Colonic mucosa (tissue), 4 donors: ENCODE measurements at regions not wholly inside any gene's neighbourhood (a gene's known extent, or its start where the extent isn't known, plus 50 kb on each side); places are given as distances from the start of the nearest gene placed in this dataset.
"Not testable (repeated sequence)": the region's sequence is repeated elsewhere in the genome, so short reads cannot be mapped to it uniquely, and the experiment has no call there.

Experiments used
- DNase-seq: peaks from one replicate; pipeline ENCODE4 v3.0.0-alpha.2; 2020
- H3K27ac ChIP-seq: fragments of 200-600 bp; one replicate; pipeline ENCODE4 v1.8.0; 2021
- H3K27me3 ChIP-seq: fragments of 200-600 bp; one replicate; pipeline ENCODE4 v1.8.0; 2021
- H3K36me3 ChIP-seq: fragments of 200-600 bp; one replicate; pipeline ENCODE4 v1.8.0; 2021
- H3K4me1 ChIP-seq: fragments of 200-600 bp; one replicate; pipeline ENCODE4 v1.8.0; 2021; ENCODE audit warnings: mild to moderate bottlenecking
- H3K4me3 ChIP-seq: fragments of 200-600 bp; one replicate; pipeline ENCODE4 v1.8.0; 2021
- H3K9ac ChIP-seq, 2 donors: one replicate each; pipeline ENCODE4 v1.7.0; 2013; ENCODE audit warnings: control low read depth in 2 of 2, low read depth in 2 of 2, low read length in 2 of 2
- H3K9me3 ChIP-seq: fragments of 200-600 bp; one replicate; pipeline ENCODE4 v1.8.0; 2021
- CTCF ChIP-seq: fragments of 200-600 bp; IDR thresholded peaks from one replicate; pipeline ENCODE4 v1.8.0; 2022; ENCODE audit warnings: antibody characterized with exemption, mild to moderate bottlenecking
- intact Hi-C: fragments of 100-400 bp; cut with DNase I; formaldehyde crosslinking; loops from one replicate; pipeline ENCODE4 v1.14.1; 2022
- donor health status: healthy.
- donor health status: DM: no; HTN: no; CAD: no.
- donor health status: DM: no; HTN: no; CAD: no.

GRCh38 chr7:52179934-52180333, 855.5 kb upstream of the POM121L12 start:
- H3K9ac ChIP-seq: no peak overlapping the region
- H3K36me3 ChIP-seq: no peaks in the 10 kb centered on the region
- DNase-seq: no peak
- intact Hi-C loops: no loop called here
- no peak overlapping the region for H3K27ac ChIP-seq
- no peak for TF ChIP-seq CTCF
- no peaks in the 10 kb centered on the region for H3K27me3 ChIP-seq
- H3K4me1 ChIP-seq: no peaks in the 10 kb centered on the region
- no peaks in the 10 kb centered on the region for H3K9me3 ChIP-seq
- no peak overlapping the region for H3K4me3 ChIP-seq

- Histone ChIP-seq H3K27ac (no peak overlapping the region), H3K4me1 (no peaks in the 10 kb centered on the region), H3K9ac (no peak overlapping the region), H3K4me3 (no peak overlapping the region), H3K27me3 (no peaks in the 10 kb centered on the region), H3K36me3 (no peaks in the 10 kb centered on the region), H3K9me3 (no peaks in the 10 kb centered on the region)
- intact Hi-C loops: no loop called here
- no peak for TF ChIP-seq CTCF
- no peak for DNase-seq
Measured at GRCh38 chr7:52168085-52168484, 851.5 kb upstream of the COBL start.

- no peaks in the 10 kb centered on the region for H3K36me3 ChIP-seq
- no peaks in the 10 kb centered on the region for H3K27me3 ChIP-seq
- H3K4me1 ChIP-seq: no peaks in the 10 kb centered on the region
- TF ChIP-seq CTCF: no peak
- no peak overlapping the region for H3K9ac ChIP-seq
- no peak overlapping the region for H3K4me3 ChIP-seq
- H3K9me3 ChIP-seq: no peaks in the 10 kb centered on the region
- DNase-seq: no peak
- intact Hi-C loops: no loop called here
- no peak overlapping the region for H3K27ac ChIP-seq
Measured at GRCh38 chr7:52163311-52163710, 846.7 kb upstream of the COBL start.

- Histone ChIP-seq H3K36me3 (no peaks in the 10 kb centered on the region), H3K27me3 (no peaks in the 10 kb centered on the region), H3K4me1 (no peaks in the 10 kb centered on the region), H3K27ac (no peak overlapping the region), H3K9ac (no peak overlapping the region), H3K4me3 (no peak overlapping the region), H3K9me3 (no peaks in the 10 kb centered on the region)
- intact Hi-C loops: no loop called here
- TF ChIP-seq CTCF: no peak
- DNase-seq: no peak
Measured at GRCh38 chr7:52161483-52161882, 844.9 kb upstream of the COBL start.

- H3K4me3 ChIP-seq, DNase-seq, intact Hi-C loops, H3K9ac ChIP-seq, H3K9me3 ChIP-seq, H3K36me3 ChIP-seq, H3K27me3 ChIP-seq, H3K4me1 ChIP-seq, H3K27ac ChIP-seq: not testable (repeated sequence)
Measured at GRCh38 chr7:52159421-52159820, 842.8 kb upstream of the COBL start.

GRCh38 chr7:52154382-52154781, 837.8 kb upstream of the COBL start:
- no peak for DNase-seq
- TF ChIP-seq CTCF: no peak

More at GRCh38 chr7:52154382-52154781, 837.8 kb upstream of the COBL start:
- no peak overlapping the region for H3K27ac ChIP-seq
- no peaks in the 10 kb centered on the region for H3K36me3 ChIP-seq
- no peaks in the 10 kb centered on the region for H3K27me3 ChIP-seq
- H3K4me1 ChIP-seq: no peaks in the 10 kb centered on the region
- no peak overlapping the region for H3K9ac ChIP-seq
- intact Hi-C loops: no loop called here
- H3K4me3 ChIP-seq: no peak overlapping the region
- H3K9me3 ChIP-seq: no peaks in the 10 kb centered on the region
